Heart left ventricle (tissue), 16 donors: ENCODE measurements at regions not wholly inside any gene's neighbourhood (a gene's known extent, or its start where the extent isn't known, plus 50 kb on each side); places are given as distances from the start of the nearest gene placed in this dataset.

Experiments used
- ATAC-seq, 4 donors: fragments of 200-7000 bp; cut with Tn5 transposase; one replicate each; pipeline ENCODE4 v1.9.1; 2020 to 2022; ENCODE audit warnings: moderate library complexity in 4 of 4, mild to moderate bottlenecking in 3 of 4, moderate number of reproducible peaks in 1 of 4
- DNase-seq, 5 donors: peaks; one replicate each; pipeline ENCODE4 v3.0.0-alpha.2; 2020
- H3K27ac ChIP-seq, 12 donors: fragments of 200-600 bp; sonication (generic) in 4 of 12; one replicate each; pipeline versions ENCODE4 v1.5.0 to v1.8.0; 2016 to 2022; ENCODE audit warnings: mild to moderate bottlenecking in 2 of 12
- H3K27me3 ChIP-seq, 9 donors: fragments of 200-600 bp; sonication (generic) in 2 of 9; one replicate each; pipeline versions ENCODE4 v1.5.1 to v1.8.0; 2016 to 2022; ENCODE audit warnings: mild to moderate bottlenecking in 3 of 9
- H3K36me3 ChIP-seq, 9 donors: fragments of 200-600 bp; sonication (generic) in 2 of 9; one replicate each; pipeline versions ENCODE4 v1.5.0 to v1.8.0; 2018 to 2022; ENCODE audit warnings: mild to moderate bottlenecking in 2 of 9
- H3K4me1 ChIP-seq, 12 donors: fragments of 200-600 bp; sonication (generic) in 4 of 12; one replicate each; pipeline versions ENCODE4 v1.5.0 to v1.8.0; 2016 to 2022; ENCODE audit warnings: mild to moderate bottlenecking in 3 of 12
- H3K4me3 ChIP-seq, 12 donors: fragments of 200-600 bp; sonication (generic) in 4 of 12; one replicate each; pipeline versions ENCODE4 v1.5.0 to v1.8.0; 2017 to 2022; ENCODE audit warnings: mild to moderate bottlenecking in 9 of 12, moderate library complexity in 4 of 12
- H3K9me3 ChIP-seq, 12 donors: fragments of 200-600 bp; sonication (generic) in 4 of 12; one replicate each; pipeline versions ENCODE4 v1.5.0 to v1.8.0; 2016 to 2022; ENCODE audit warnings: mild to moderate bottlenecking in 1 of 12
- POLR2A ChIP-seq, 2 donors: fragments of 450-650 bp; IDR thresholded peaks; one replicate each; pipeline ENCODE4 v1.6.1; 2017; ENCODE audit warnings: antibody characterized with exemption in 2 of 2, mild to moderate bottlenecking in 2 of 2, moderate library complexity in 2 of 2
- WGBS, 4 donors: extraction: QIAGEN DNeasy Blood & Tissue Kit in 2 of 4; methylation state at CpG; one replicate each; pipeline versions ENCODE4 v1.1.5 to v1.1.7; 2013 to 2018; 5-methylcytosine and 5-hydroxymethylcytosine counted together
- intact Hi-C, 10 donors: fragments of 100-400 bp; cut with DNase I; formaldehyde crosslinking; loops; one replicate each; pipeline versions ENCODE4 v1.11.1 to v1.14.2; 2022
- TF ChIP-seq, protein P1 (sequence below), 12 donors: fragments of 200-600 bp; sonication (generic) in 4 of 12; IDR thresholded peaks; one replicate each; pipeline versions ENCODE4 v1.5.0 to v1.8.0; 2018 to 2022; ENCODE audit warnings: antibody characterized with exemption in 12 of 12, mild to moderate bottlenecking in 5 of 12
- donor health status: ischemic (EF 13 %, LVEDD 7.1; RV severe dilation, severe dysfunction).
- donor health status: healthy with polysubstance abuse.
- donor health status: DM: no; HTN: yes; CAD: no.
- donor health status: DM: no; HTN: no; CAD: no.
- donor health status: ischemic (EF 25% LVEDD 6.9; RV normal size, moderate dysfunction).
- donor health status: ischemic (EF 25% LVEDD 5.7; RV mildly dilated, moderate dysfunction).
- donor health status: healthy.
- donor health status: DM: yes; HTN: yes; CAD: no.
- donor health status: ischemic (EF 35%, LVEDD 5.7; RV mildly dilated, moderate dysfunction).
- donor health status: nonischemic (EF 11% LVEDD 7.7; RV severe dilation, severe dysfunction).
- donor health status: DM: yes; HTN: yes; CAD: no.
- donor health status: PGD.
- donor health status: ischemic (EF 29% LVEDD 5.4; RV normal size, mild dysfunction).
- donor health status: nonischemic (EF 23%, LVEDD 6.1; RV moderate dilation, normal function).

GRCh38 chr12:61524851-61525250, 735.4 kb upstream of the USP15 start:
- DNase-seq, result no peak
- no peak overlapping the region for H3K4me3 ChIP-seq
- H3K4me1 ChIP-seq, result no peaks in the 10 kb centered on the region
- WGBS, 4 donors, result 41 to 56% (median 50%) methylated on average over 2 of the region's 2 CpGs
- intact Hi-C loops, result no loop called here
- H3K27ac ChIP-seq, result no peak overlapping the region
- no peaks in the 10 kb centered on the region for H3K9me3 ChIP-seq
- TF ChIP-seq, protein P1, sequence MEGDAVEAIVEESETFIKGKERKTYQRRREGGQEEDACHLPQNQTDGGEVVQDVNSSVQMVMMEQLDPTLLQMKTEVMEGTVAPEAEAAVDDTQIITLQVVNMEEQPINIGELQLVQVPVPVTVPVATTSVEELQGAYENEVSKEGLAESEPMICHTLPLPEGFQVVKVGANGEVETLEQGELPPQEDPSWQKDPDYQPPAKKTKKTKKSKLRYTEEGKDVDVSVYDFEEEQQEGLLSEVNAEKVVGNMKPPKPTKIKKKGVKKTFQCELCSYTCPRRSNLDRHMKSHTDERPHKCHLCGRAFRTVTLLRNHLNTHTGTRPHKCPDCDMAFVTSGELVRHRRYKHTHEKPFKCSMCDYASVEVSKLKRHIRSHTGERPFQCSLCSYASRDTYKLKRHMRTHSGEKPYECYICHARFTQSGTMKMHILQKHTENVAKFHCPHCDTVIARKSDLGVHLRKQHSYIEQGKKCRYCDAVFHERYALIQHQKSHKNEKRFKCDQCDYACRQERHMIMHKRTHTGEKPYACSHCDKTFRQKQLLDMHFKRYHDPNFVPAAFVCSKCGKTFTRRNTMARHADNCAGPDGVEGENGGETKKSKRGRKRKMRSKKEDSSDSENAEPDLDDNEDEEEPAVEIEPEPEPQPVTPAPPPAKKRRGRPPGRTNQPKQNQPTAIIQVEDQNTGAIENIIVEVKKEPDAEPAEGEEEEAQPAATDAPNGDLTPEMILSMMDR (IDR thresholded peaks at IDR 0.05), result no peak
- TF ChIP-seq POLR2A (IDR thresholded peaks at IDR 0.05), result no peak
- no peaks in the 10 kb centered on the region for H3K36me3 ChIP-seq
- no peaks in the 10 kb centered on the region for H3K27me3 ChIP-seq
- no peak for ATAC-seq

- Histone ChIP-seq H3K36me3 (no peaks in the 10 kb centered on the region), H3K4me1 (no peaks in the 10 kb centered on the region), H3K27ac (no peak overlapping the region), H3K27me3 (no peaks in the 10 kb centered on the region), H3K4me3 (no peak overlapping the region), H3K9me3 (no peaks in the 10 kb centered on the region)
- intact Hi-C loops, result no loop called here
- TF ChIP-seq POLR2A (IDR thresholded peaks at IDR 0.05), result no peak
- TF ChIP-seq, protein P1 (IDR thresholded peaks at IDR 0.05), result no peak
- WGBS, 4 donors, result 83 to 87% (median 85%) methylated on average over 3 of the region's 3 CpGs
- DNase-seq (no peak), ATAC-seq (no peak)
Observed at GRCh38 chr12:61525331-61525730, 734.9 kb upstream of the USP15 start.

DNA sequence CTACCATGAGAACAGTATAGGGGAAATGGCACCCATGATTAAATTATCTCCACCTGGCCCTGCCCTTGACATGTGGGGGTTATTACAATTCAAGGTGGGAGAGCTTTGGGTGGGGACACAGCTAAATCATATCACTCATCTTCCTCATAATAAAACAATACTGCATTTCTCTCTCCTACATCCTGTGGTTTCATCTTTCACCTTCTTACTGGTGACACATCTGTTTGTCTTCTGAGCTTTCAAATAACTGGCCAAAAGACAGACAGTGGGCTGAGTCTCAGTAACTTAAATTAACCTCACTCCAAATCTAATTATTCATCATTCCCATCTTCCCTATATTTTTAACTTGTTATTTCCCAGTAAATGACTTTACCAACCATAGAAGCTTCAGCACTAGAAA, 729.7 kb upstream of the USP15 start:
- no peak overlapping the region for H3K27ac ChIP-seq
- TF ChIP-seq, protein P1 (IDR thresholded peaks at IDR 0.05), result no peak
- no peak for TF ChIP-seq POLR2A (IDR thresholded peaks at IDR 0.05)
- no peaks in the 10 kb centered on the region for H3K36me3 ChIP-seq
- intact Hi-C loops, result no loop called here
- no peaks in the 10 kb centered on the region for H3K4me1 ChIP-seq
- H3K27me3 ChIP-seq, result no peaks in the 10 kb centered on the region
- ATAC-seq, result no peak
- H3K9me3 ChIP-seq, result no peaks in the 10 kb centered on the region
- DNase-seq, result no peak
- H3K4me3 ChIP-seq, result no peak overlapping the region

DNA sequence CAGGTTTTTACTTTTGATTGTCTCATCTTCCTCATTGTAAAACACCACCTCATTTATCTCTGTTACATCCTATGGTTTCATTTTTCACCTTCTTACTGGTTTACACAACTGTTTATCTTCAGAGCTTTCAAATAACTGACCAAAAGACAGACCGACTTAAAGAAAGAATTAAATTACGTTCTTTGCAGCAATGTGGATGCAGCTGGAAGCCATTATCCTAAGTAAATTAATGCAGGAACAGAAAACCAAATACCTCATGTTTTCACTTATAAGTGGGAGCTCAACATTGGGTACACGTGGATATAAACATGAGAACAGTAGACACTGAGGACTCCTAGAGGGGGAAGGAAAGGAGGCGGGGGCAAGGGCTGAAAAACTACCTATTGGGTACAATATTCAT, 729.0 kb upstream of the USP15 start:
- Histone ChIP-seq H3K4me1 (no peaks in the 10 kb centered on the region), H3K36me3 (no peaks in the 10 kb centered on the region), H3K27me3 (no peaks in the 10 kb centered on the region), H3K27ac (no peak overlapping the region), H3K9me3 (no peaks in the 10 kb centered on the region), H3K4me3 (no peak overlapping the region)
- 75 to 81% (median 77%) methylated on average over 4 of the region's 4 CpGs for WGBS, 4 donors
- ATAC-seq, result no peak
- TF ChIP-seq POLR2A (IDR thresholded peaks at IDR 0.05), result no peak
- TF ChIP-seq, protein P1 (IDR thresholded peaks at IDR 0.05), result no peak
- no peak for DNase-seq
- intact Hi-C loops, result no loop called here
